ENCODE measurements at regions not wholly inside any gene's neighbourhood (a gene's known extent, or its start where the extent isn't known, plus 50 kb on each side); places are given as distances from the start of the nearest gene placed in this dataset.

GRCh38 chr1:60757485-60757884, 324.9 kb upstream of the NFIA start:
- Histone ChIP-seq H3K27ac (ENCODE audit: low read length) (no peak overlapping the region), H3K4me1 (ENCODE audit: control insufficient read depth, insufficient read depth, low read length) (no peaks in the 10 kb centered on the region), H3K27me3 (ENCODE audit: control insufficient read depth, insufficient read depth) (no peaks in the 10 kb centered on the region), H3K4me3 (ENCODE audit: low read length) (no peak overlapping the region), H3K9me3 (ENCODE audit: control insufficient read depth, low read length) (no peaks in the 10 kb centered on the region)
- DNase-seq (no peak), ATAC-seq (no peak)
- intact Hi-C loops (cut with DNase I): no loop called here
- 72% methylated on average over 3 of the region's 3 CpGs for WGBS

DNA sequence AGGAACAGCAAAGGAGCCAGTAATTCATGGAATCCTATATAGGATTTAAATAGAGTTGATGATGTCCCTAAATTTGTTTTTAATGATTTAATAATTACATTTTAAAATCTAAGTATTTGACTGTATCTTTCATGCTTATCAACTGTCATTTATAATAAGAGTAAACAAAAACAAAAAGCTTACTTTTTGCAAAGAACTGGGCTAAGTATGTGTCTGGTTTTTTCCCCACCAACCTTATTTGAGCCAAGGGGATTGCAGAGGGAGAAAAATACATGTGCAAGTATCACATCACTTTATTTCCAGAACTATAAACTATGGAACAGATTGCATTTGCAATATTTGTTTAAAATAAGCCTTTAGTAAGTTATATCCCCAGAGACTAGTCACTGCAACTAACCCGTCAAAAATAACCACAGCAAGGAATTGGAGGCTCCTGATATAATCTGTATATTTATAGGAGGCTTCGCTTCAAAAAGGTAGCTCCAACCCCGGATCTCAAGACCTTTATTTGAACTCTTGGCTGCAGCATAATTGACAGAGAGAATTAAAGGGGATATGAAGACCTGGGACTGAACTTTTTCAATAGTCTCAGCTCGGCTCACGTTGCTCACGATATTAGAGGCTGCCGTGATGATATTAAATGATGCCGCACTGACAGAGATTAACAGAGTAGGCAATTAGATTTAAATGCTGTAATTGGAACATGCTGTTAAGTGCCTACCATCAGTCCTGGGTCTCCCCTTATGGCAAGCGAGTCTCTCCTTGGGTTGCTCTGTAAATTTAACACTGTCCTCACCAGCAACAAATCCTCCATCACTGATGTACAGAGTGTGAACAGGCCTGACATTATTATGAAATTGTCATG, 329.1 kb upstream of the NFIA start:
- Histone ChIP-seq H3K4me1 (ENCODE audit: control insufficient read depth, insufficient read depth, low read length) (no peaks in the 10 kb centered on the region), H3K27ac (ENCODE audit: low read length) (no peak overlapping the region), H3K4me3 (ENCODE audit: low read length) (no peak overlapping the region), H3K9me3 (ENCODE audit: control insufficient read depth, low read length) (no peaks in the 10 kb centered on the region), H3K27me3 (ENCODE audit: control insufficient read depth, insufficient read depth) (no peaks in the 10 kb centered on the region)
- ATAC-seq (no peak), DNase-seq (no peak)
- 72% methylated on average over 9 of the region's 9 CpGs for WGBS
- intact Hi-C loops (cut with DNase I): no loop called here

DNA sequence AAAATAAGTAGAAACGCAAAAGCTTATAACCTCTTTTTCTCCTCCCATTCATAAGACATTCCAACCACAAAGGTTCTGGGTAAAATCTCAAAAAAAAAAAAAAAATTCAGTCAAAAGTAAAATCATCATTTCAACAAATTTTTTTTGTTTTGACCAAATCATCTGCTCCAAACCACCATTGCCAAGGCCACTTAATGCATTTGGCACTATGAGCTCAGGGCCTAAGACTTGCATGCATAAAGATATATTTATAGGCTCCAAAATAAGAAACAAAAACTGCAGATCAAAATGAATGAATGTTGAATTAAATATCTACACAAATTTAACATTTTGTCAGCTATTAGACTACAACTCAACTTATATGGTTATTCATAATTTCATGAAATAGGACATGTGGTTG, 331.1 kb upstream of the NFIA start:
- Histone ChIP-seq H3K9me3 (ENCODE audit: control insufficient read depth, low read length) (no peaks in the 10 kb centered on the region), H3K27me3 (ENCODE audit: control insufficient read depth, insufficient read depth) (no peaks in the 10 kb centered on the region), H3K27ac (ENCODE audit: low read length) (no peak overlapping the region), H3K4me1 (ENCODE audit: control insufficient read depth, insufficient read depth, low read length) (no peaks in the 10 kb centered on the region), H3K4me3 (ENCODE audit: low read length) (no peak overlapping the region)
- DNase-seq (no peak), ATAC-seq (no peak)
- 90% methylated on average over 1 of the region's 1 CpG for WGBS
- intact Hi-C loops (cut with DNase I): no loop called here

- no peak for DNase-seq
- intact Hi-C loops (cut with DNase I): no loop called here
- Histone ChIP-seq H3K27me3 (ENCODE audit: control insufficient read depth, insufficient read depth) (no peaks in the 10 kb centered on the region), H3K9me3 (ENCODE audit: control insufficient read depth, low read length) (no peaks in the 10 kb centered on the region), H3K4me3 (ENCODE audit: low read length) (no peak overlapping the region), H3K27ac (ENCODE audit: low read length) (no peak overlapping the region), H3K4me1 (ENCODE audit: control insufficient read depth, insufficient read depth, low read length) (no peaks in the 10 kb centered on the region)
- ATAC-seq: no peak
- 56% methylated on average over 5 of the region's 5 CpGs for WGBS
These were observed 335.0 kb upstream of the NFIA start for GRCh38 chr1:60747353-60747752.

GRCh38 chr1:60746278-60746791, 336.0 kb upstream of the NFIA start:
- intact Hi-C loops (cut with DNase I): no loop called here
- no peaks in the 10 kb centered on the region for H3K9me3 ChIP-seq (ENCODE audit: control insufficient read depth, low read length)
- no peak overlapping the region for H3K4me3 ChIP-seq (ENCODE audit: low read length)
- H3K27me3 ChIP-seq (ENCODE audit: control insufficient read depth, insufficient read depth): no peaks in the 10 kb centered on the region
- ATAC-seq (peak; percentile 71 to 82), DNase-seq (peak; percentile 20 to 84 (median 77))
- 41% methylated on average over 13 of the region's 13 CpGs for whole genome bisulfite sequencing
- no peak overlapping the region for H3K27ac ChIP-seq (ENCODE audit: low read length)
- H3K4me1 ChIP-seq (ENCODE audit: control insufficient read depth, insufficient read depth, low read length): no peaks in the 10 kb centered on the region

DNA sequence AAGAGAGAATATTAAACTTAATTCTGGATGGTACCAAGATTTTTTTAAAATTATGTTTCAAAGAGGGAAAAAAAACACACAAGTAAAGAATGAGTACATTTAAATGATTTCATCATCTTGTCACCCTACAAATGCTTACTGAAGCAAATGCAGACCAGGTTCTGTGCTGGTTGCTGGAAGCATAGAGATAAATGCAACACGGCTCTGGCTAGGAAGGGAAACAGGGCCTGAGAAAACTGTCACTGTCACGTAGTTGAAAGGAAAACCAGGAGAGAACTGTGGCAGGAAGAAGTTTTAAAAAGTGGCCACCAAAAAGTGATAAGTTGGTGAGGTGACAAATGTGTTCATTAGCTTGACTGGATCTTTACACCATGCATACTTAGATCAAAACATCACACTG, 336.9 kb upstream of the NFIA start:
- intact Hi-C loops (cut with DNase I): no loop called here
- no peak for DNase-seq
- Histone ChIP-seq H3K27me3 (ENCODE audit: control insufficient read depth, insufficient read depth) (no peaks in the 10 kb centered on the region), H3K9me3 (ENCODE audit: control insufficient read depth, low read length) (no peaks in the 10 kb centered on the region), H3K27ac (ENCODE audit: low read length) (no peak overlapping the region), H3K4me3 (ENCODE audit: low read length) (no peak overlapping the region), H3K4me1 (ENCODE audit: control insufficient read depth, insufficient read depth, low read length) (no peaks in the 10 kb centered on the region)
- WGBS: 31% methylated on average over 2 of the region's 2 CpGs
- no peak for ATAC-seq

- Histone ChIP-seq H3K27me3 (ENCODE audit: control insufficient read depth, insufficient read depth) (no peaks in the 10 kb centered on the region), H3K4me3 (ENCODE audit: low read length) (no peak overlapping the region), H3K4me1 (ENCODE audit: control insufficient read depth, insufficient read depth, low read length) (no peaks in the 10 kb centered on the region), H3K27ac (ENCODE audit: low read length) (no peak overlapping the region), H3K9me3 (ENCODE audit: control insufficient read depth, low read length) (no peaks in the 10 kb centered on the region)
- no peak for DNase-seq
- no peak for ATAC-seq
- intact Hi-C loops (cut with DNase I): no loop called here
- 80% methylated on average over 4 of the region's 4 CpGs for WGBS
These were observed 340.0 kb upstream of the NFIA start for GRCh38 chr1:60742339-60742738.

- Histone ChIP-seq H3K9me3 (ENCODE audit: control insufficient read depth, low read length) (no peaks in the 10 kb centered on the region), H3K27ac (ENCODE audit: low read length) (no peak overlapping the region), H3K27me3 (ENCODE audit: control insufficient read depth, insufficient read depth) (no peaks in the 10 kb centered on the region), H3K4me3 (ENCODE audit: low read length) (no peak overlapping the region), H3K4me1 (ENCODE audit: control insufficient read depth, insufficient read depth, low read length) (no peaks in the 10 kb centered on the region)
- 81% methylated on average over 2 of the region's 2 CpGs for WGBS
- intact Hi-C loops (cut with DNase I): no loop called here
- ATAC-seq (no peak), DNase-seq (peak in 1 of 3 donors; percentile 32)
These were observed 342.2 kb upstream of the NFIA start for GRCh38 chr1:60740154-60740553.

DNA sequence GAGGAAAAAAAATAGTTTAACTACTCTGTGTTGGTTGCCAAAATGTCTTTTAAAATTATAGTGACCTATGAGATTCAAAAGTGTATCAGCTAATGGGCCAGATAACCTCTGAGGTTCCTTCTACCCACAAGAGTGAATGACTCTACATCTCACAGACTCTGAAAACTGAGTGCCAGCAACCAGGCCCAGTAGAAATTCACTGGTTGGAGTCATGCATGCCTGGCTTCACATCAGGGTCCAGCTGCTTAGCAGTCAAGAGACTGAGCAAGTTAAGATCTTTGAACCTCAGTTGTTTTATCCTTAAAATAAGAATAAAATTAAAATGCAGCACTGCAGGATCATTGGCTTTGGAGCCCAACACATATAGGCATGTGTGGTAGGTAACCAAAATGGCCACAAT, 342.6 kb upstream of the NFIA start:
- intact Hi-C loops (cut with DNase I): no loop called here
- Histone ChIP-seq H3K27ac (ENCODE audit: low read length) (no peak overlapping the region), H3K4me3 (ENCODE audit: low read length) (no peak overlapping the region), H3K4me1 (ENCODE audit: control insufficient read depth, insufficient read depth, low read length) (no peaks in the 10 kb centered on the region), H3K27me3 (ENCODE audit: control insufficient read depth, insufficient read depth) (no peaks in the 10 kb centered on the region), H3K9me3 (ENCODE audit: control insufficient read depth, low read length) (no peaks in the 10 kb centered on the region)
- ATAC-seq (no peak), DNase-seq (no peak)

- 93% methylated on average over 3 of the region's 3 CpGs for WGBS
- no peak overlapping the region for H3K4me3 ChIP-seq (ENCODE audit: low read length)
- no peak for ATAC-seq
- H3K27ac ChIP-seq (ENCODE audit: low read length): no peak overlapping the region
- DNase-seq: no peak
- no peaks in the 10 kb centered on the region for H3K9me3 ChIP-seq (ENCODE audit: control insufficient read depth, low read length)
- no peaks in the 10 kb centered on the region for H3K27me3 ChIP-seq (ENCODE audit: control insufficient read depth, insufficient read depth)
- H3K4me1 ChIP-seq (ENCODE audit: control insufficient read depth, insufficient read depth, low read length): no peaks in the 10 kb centered on the region
- intact Hi-C loops (cut with DNase I): no loop called here
These were observed 349.4 kb upstream of the NFIA start for GRCh38 chr1:60732977-60733401.

DNA sequence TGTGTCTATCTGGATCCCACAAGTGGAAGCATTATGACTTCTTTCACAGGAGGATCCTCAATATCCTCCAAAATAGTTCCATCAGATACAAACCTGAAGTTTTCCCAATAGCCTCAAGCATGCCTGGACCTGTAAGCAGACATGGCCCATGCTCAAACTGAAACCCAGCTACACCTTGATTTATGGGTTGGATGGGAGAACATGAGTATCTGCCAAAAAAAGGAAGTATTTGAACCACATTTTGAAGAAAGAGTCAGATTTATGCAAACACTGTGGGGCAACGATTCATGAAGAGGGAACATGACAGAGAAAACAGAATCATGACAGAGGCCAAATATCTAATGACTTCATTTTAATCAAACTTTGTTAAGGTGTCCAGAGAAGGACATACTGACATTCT, 351.0 kb upstream of the NFIA start:
- 84% methylated on average over 1 of the region's 1 CpG for WGBS
- Histone ChIP-seq H3K4me3 (ENCODE audit: low read length) (no peak overlapping the region), H3K9me3 (ENCODE audit: control insufficient read depth, low read length) (no peaks in the 10 kb centered on the region), H3K4me1 (ENCODE audit: control insufficient read depth, insufficient read depth, low read length) (no peaks in the 10 kb centered on the region), H3K27ac (ENCODE audit: low read length) (no peak overlapping the region), H3K27me3 (ENCODE audit: control insufficient read depth, insufficient read depth) (no peaks in the 10 kb centered on the region)
- intact Hi-C loops (cut with DNase I): no loop called here
- DNase-seq: no peak
- ATAC-seq: no peak
